PC-3 (cell line): ENCODE measurements at regions not wholly inside any gene's neighbourhood (a gene's known extent, or its start where the extent isn't known, plus 50 kb on each side); places are given as distances from the start of the nearest gene placed in this dataset.

Experiments
- ATAC-seq: fragments of 200-7000 bp; cut with Tn5 transposase; 2 replicates; pipeline ENCODE4 v1.9.1; 2020; ENCODE audit warnings: mild to moderate bottlenecking, moderate library complexity
- BruUV-seq: library from RNA; stranded (reverse); fragments of 400-500 nt; replicated peaks from 2 replicates; lab custom pipeline; 2021; lab: Mats Ljungman, UMichigan
- CTCF ChIA-PET: fragments of 300-600 bp; sonication (Branson Sonifier 250); formaldehyde crosslinking; loops from one replicate; lab custom pipeline; 2022; ENCODE audit warnings: antibody characterized with exemption; lab: Charles Lee
- POLR2A ChIA-PET: fragments of 300-600 bp; sonication (Branson Sonifier 250); formaldehyde crosslinking; loops from one replicate; lab custom pipeline; 2022; ENCODE audit warnings: antibody characterized with exemption; ENCODE audit not compliant: unreplicated experiment; lab: Charles Lee
- DNase-seq: peaks from one replicate; pipeline ENCODE4 v3.0.0-alpha.2; 2015
- H2AFZ ChIP-seq: fragments of 300-600 bp; sonication (generic); 2 replicates; pipeline ENCODE4 v1.6.0; 2016; ENCODE audit warnings: antibody characterized with exemption, low read length
- H3F3A ChIP-seq: fragments of 300-600 bp; sonication (generic); one replicate; pipeline ENCODE4 v1.6.0; 2017; ENCODE audit warnings: antibody characterized with exemption, low read length, control low read depth, mild to moderate bottlenecking; ENCODE audit not compliant: unreplicated experiment
- H3K27ac ChIP-seq: fragments of 300-600 bp; sonication (generic); 2 replicates; pipeline ENCODE4 v1.5.1; 2016; ENCODE audit warnings: mild to moderate bottlenecking, low read length
- H3K27me3 ChIP-seq: fragments of 300-600 bp; sonication (generic); 2 replicates; pipeline ENCODE4 v1.6.1; 2016; ENCODE audit warnings: low read length, mixed read lengths
- H3K36me3 ChIP-seq: fragments of 300-600 bp; sonication (generic); 2 replicates; pipeline ENCODE4 v1.6.1; 2016; ENCODE audit warnings: low read depth, mixed run types, low read length, mixed read lengths
- H3K4me1 ChIP-seq: fragments of 300-600 bp; sonication (generic); 2 replicates; pipeline ENCODE4 v1.5.1; 2016; ENCODE audit warnings: low read length; ENCODE audit not compliant: insufficient read depth
- H3K4me2 ChIP-seq: fragments of 300-600 bp; sonication (generic); 2 replicates; pipeline ENCODE4 v1.6.0; 2016; ENCODE audit warnings: low read length
- H3K4me3 ChIP-seq: fragments of 300-600 bp; sonication (generic); 2 replicates; pipeline ENCODE4 v1.5.1; 2016; ENCODE audit warnings: mild to moderate bottlenecking, low read length, mixed read lengths
- H3K79me2 ChIP-seq: fragments of 300-600 bp; sonication (generic); 2 replicates; pipeline ENCODE4 v1.6.1; 2017; ENCODE audit warnings: low read length, mixed read lengths
- H3K9ac ChIP-seq: fragments of 300-600 bp; sonication (generic); 2 replicates; pipeline ENCODE4 v1.6.0; 2016; ENCODE audit warnings: mild to moderate bottlenecking, low read length
- H3K9me2 ChIP-seq: fragments of 300-600 bp; sonication (generic); replicated peaks from 2 replicates; pipeline ENCODE4 v1.6.1; 2016; ENCODE audit warnings: mixed run types, low read length, mixed read lengths
- H3K9me3 ChIP-seq: fragments of 300-600 bp; sonication (generic); 2 replicates; pipeline ENCODE4 v1.6.1; 2016; ENCODE audit warnings: low read length, mixed read lengths
- H4K20me1 ChIP-seq: fragments of 300-600 bp; sonication (generic); 2 replicates; pipeline ENCODE4 v1.6.1; 2016; ENCODE audit warnings: low read length, mixed read lengths
- CTCF ChIP-seq: fragments of 300-600 bp; sonication (generic); conservative IDR thresholded peaks from 2 replicates; pipeline ENCODE4 v1.5.1; 2017; ENCODE audit warnings: antibody characterized with exemption, low read depth, mild to moderate bottlenecking, low read length
- EZH2 ChIP-seq: fragments of 300-600 bp; sonication (generic); IDR thresholded peaks from one replicate; pipeline ENCODE4 v1.6.1; 2017; ENCODE audit warnings: antibody characterized with exemption, mild to moderate bottlenecking, low read length; ENCODE audit not compliant: unreplicated experiment
- EZH2phosphoT487 ChIP-seq: fragments of 300-600 bp; sonication (generic); IDR thresholded peaks from 2 replicates; pipeline ENCODE4 v1.6.1; 2018; ENCODE audit warnings: mild to moderate bottlenecking, antibody characterized with exemption, low read length, borderline replicate concordance
- intact Hi-C: fragments of 100-400 bp; cut with micrococcal nuclease; formaldehyde crosslinking; loops from 2 replicates; pipeline ENCODE4 v1.9.0; 2023

GRCh38 chr7:48992816-48993215 is 68.5 kb downstream of the CDC14C start:
- no peaks in the 10 kb centered on the region for H3K9me3 ChIP-seq
- ChIA-PET CTCF (no interaction called here), POLR2A (no interaction called here)
- H3K4me1 ChIP-seq: no peaks in the 10 kb centered on the region
- H3K4me2 ChIP-seq: no peak overlapping the region
- intact Hi-C loops: no loop called here
- H3K36me3 ChIP-seq: no peaks in the 10 kb centered on the region
- H3K9ac ChIP-seq: no peak overlapping the region
- no TSS peak for BruUV-seq
- H4K20me1 ChIP-seq: no peaks in the 10 kb centered on the region
- no peak for ATAC-seq
- no peak for DNase-seq
- no peaks in the 10 kb centered on the region for H3K9me2 ChIP-seq
- no peak overlapping the region for H3K4me3 ChIP-seq
- H3F3A ChIP-seq: no peaks in the 10 kb centered on the region
- H3K79me2 ChIP-seq: no peaks in the 10 kb centered on the region
- TF ChIP-seq CTCF (no peak), EZH2phosphoT487 (no peak), EZH2 (no peak)
- H3K27ac ChIP-seq: no peak overlapping the region
- H3K27me3 ChIP-seq: 0 out of 2 replicates have a peak, but pooled peaks cover 6% of the 10 kb centered on the region
- no peak overlapping the region for H2AFZ ChIP-seq

GRCh38 chr7:49001610-49002033 is 77.3 kb downstream of the CDC14C start:
- H4K20me1 ChIP-seq: no peaks in the 10 kb centered on the region
- H3K4me3 ChIP-seq: no peak overlapping the region
- H3K9ac ChIP-seq: no peak overlapping the region
- ChIA-PET POLR2A (no interaction called here), CTCF (interaction anchor here (0.6 to 1.0 kb wide), 2 partner anchors 165 to 323 kb away, joined by 3 to 4 read pairs; no protein-coding TSS in a partner anchor)
- no peak overlapping the region for H3K4me2 ChIP-seq
- H3F3A ChIP-seq: no peaks in the 10 kb centered on the region
- no peak overlapping the region for H3K27ac ChIP-seq
- H3K79me2 ChIP-seq: no peaks in the 10 kb centered on the region
- TF ChIP-seq EZH2phosphoT487 (no peak), EZH2 (no peak), CTCF (peak; percentile 77)
- ATAC-seq (peak; percentile 88), DNase-seq (peak; percentile 73)
- no peaks in the 10 kb centered on the region for H3K9me2 ChIP-seq
- BruUV-seq: no TSS peak
- no peaks in the 10 kb centered on the region for H3K4me1 ChIP-seq
- no peak overlapping the region for H2AFZ ChIP-seq
- no peaks in the 10 kb centered on the region for H3K36me3 ChIP-seq
- H3K9me3 ChIP-seq: no peaks in the 10 kb centered on the region
- intact Hi-C loops: loop anchor here (5.0 kb wide), 1 partner anchor 166 kb away; no protein-coding TSS in a partner anchor
- H3K27me3 ChIP-seq: no peaks in the 10 kb centered on the region; the same call in 1 of the 2 replicates

GRCh38 chr7:49010717-49011116 is 86.4 kb downstream of the CDC14C start:
- no peak for TF ChIP-seq CTCF
- TF ChIP-seq EZH2phosphoT487: no peak
- TF ChIP-seq EZH2: no peak
- POLR2A ChIA-PET: no interaction called here

More at GRCh38 chr7:49010717-49011116, 86.4 kb downstream of the CDC14C start:
- CTCF ChIA-PET: no interaction called here
- Histone ChIP-seq H3K79me2 (no peaks in the 10 kb centered on the region), H3K9me2 (no peaks in the 10 kb centered on the region), H3K4me3 (no peak overlapping the region), H3K9ac (no peak overlapping the region), H3K9me3 (no peaks in the 10 kb centered on the region), H3K27me3 (0 out of 2 replicates have a peak, but pooled peaks cover 9% of the 10 kb centered on the region), H3K4me1 (no peaks in the 10 kb centered on the region), H3K27ac (no peak overlapping the region), H3K36me3 (no peaks in the 10 kb centered on the region), H3K4me2 (no peak overlapping the region), H2AFZ (no peak overlapping the region), H4K20me1 (no peaks in the 10 kb centered on the region), H3F3A (no peaks in the 10 kb centered on the region)
- intact Hi-C loops: no loop called here
- no TSS peak for BruUV-seq
- ATAC-seq: no peak
- no peak for DNase-seq
